ENCODE measurements at regions not wholly inside any gene's neighbourhood (a gene's known extent, or its start where the extent isn't known, plus 50 kb on each side); places are given as distances from the start of the nearest gene placed in this dataset.
"Not testable (repeated sequence)": the region's sequence is repeated elsewhere in the genome, so short reads cannot be mapped to it uniquely, and the experiment has no call there.

GRCh38 chr4:148618856-148619255 lies 176.6 kb upstream of the NR3C2 start:
- H3K27me3 ChIP-seq (ENCODE audit: low read length), result no peaks in the 10 kb centered on the region
- ChIA-PET CTCF (no interaction called here), POLR2A (ENCODE audit: unreplicated experiment) (no interaction called here)
- H2AFZ ChIP-seq (ENCODE audit: low read length), result no peak overlapping the region
- no peaks in the 10 kb centered on the region for H3K9me2 ChIP-seq (replicated peaks; ENCODE audit: low read length)
- no peaks in the 10 kb centered on the region for H4K20me1 ChIP-seq (ENCODE audit: low read length)
- no peaks in the 10 kb centered on the region for H3K9me3 ChIP-seq (ENCODE audit: low read length)
- H3F3A ChIP-seq (ENCODE audit: low read length, unreplicated experiment), result no peaks in the 10 kb centered on the region
- H3K4me1 ChIP-seq (ENCODE audit: insufficient read depth, low read length), result no peaks in the 10 kb centered on the region
- H3K79me2 ChIP-seq (ENCODE audit: low read length), result no peaks in the 10 kb centered on the region
- no peak overlapping the region for H3K9ac ChIP-seq (ENCODE audit: low read length)
- H3K4me3 ChIP-seq (ENCODE audit: low read length), result no peak overlapping the region
- H3K4me2 ChIP-seq (ENCODE audit: low read length), result no peak overlapping the region
- H3K27ac ChIP-seq (ENCODE audit: low read length), result no peak overlapping the region
- no peak for ATAC-seq
- no peak for TF ChIP-seq CTCF (conservative IDR thresholded peaks at IDR 0.05; ENCODE audit: low read depth, low read length)
- TF ChIP-seq EZH2 (IDR thresholded peaks at IDR 0.05; ENCODE audit: low read length, unreplicated experiment), result no peak
- no peak for TF ChIP-seq EZH2phosphoT487 (IDR thresholded peaks at IDR 0.05; ENCODE audit: borderline replicate concordance, low read length)
- no TSS peak for BruUV-seq (replicated peaks)
- DNase-seq, result peak; percentile 41
- H3K36me3 ChIP-seq (ENCODE audit: low read depth, low read length), result no peaks in the 10 kb centered on the region
- intact Hi-C loops (cut with micrococcal nuclease), result no loop called here

- TF ChIP-seq CTCF (conservative IDR thresholded peaks at IDR 0.05; ENCODE audit: low read depth, low read length), result no peak
- TF ChIP-seq EZH2 (IDR thresholded peaks at IDR 0.05; ENCODE audit: low read length, unreplicated experiment), result no peak
- TF ChIP-seq EZH2phosphoT487 (IDR thresholded peaks at IDR 0.05; ENCODE audit: borderline replicate concordance, low read length), result no peak
- DNase-seq (no peak), ATAC-seq (no peak)
- no peaks in the 10 kb centered on the region for H3K4me1 ChIP-seq (ENCODE audit: insufficient read depth, low read length)
- H3K4me2 ChIP-seq (ENCODE audit: low read length), result no peak overlapping the region
- ChIA-PET POLR2A (ENCODE audit: unreplicated experiment) (no interaction called here), CTCF (no interaction called here)
- BruUV-seq (replicated peaks), result no TSS peak
- no peaks in the 10 kb centered on the region for H3F3A ChIP-seq (ENCODE audit: low read length, unreplicated experiment)
- intact Hi-C loops (cut with micrococcal nuclease), result no loop called here
- no peaks in the 10 kb centered on the region for H3K9me3 ChIP-seq (ENCODE audit: low read length)
- H3K9me2 ChIP-seq (replicated peaks; ENCODE audit: low read length), result no peaks in the 10 kb centered on the region
- H4K20me1 ChIP-seq (ENCODE audit: low read length), result no peaks in the 10 kb centered on the region
- no peak overlapping the region for H3K4me3 ChIP-seq (ENCODE audit: low read length)
- no peaks in the 10 kb centered on the region for H3K27me3 ChIP-seq (ENCODE audit: low read length)
- no peaks in the 10 kb centered on the region for H3K79me2 ChIP-seq (ENCODE audit: low read length)
- no peak overlapping the region for H3K9ac ChIP-seq (ENCODE audit: low read length)
- no peak overlapping the region for H3K27ac ChIP-seq (ENCODE audit: low read length)
- H3K36me3 ChIP-seq (ENCODE audit: low read depth, low read length), result no peaks in the 10 kb centered on the region
- H2AFZ ChIP-seq (ENCODE audit: low read length), result no peak overlapping the region
Measured at GRCh38 chr4:148608968-148609367, 166.8 kb upstream of the NR3C2 start.

GRCh38 chr4:148598418-148599207 lies 156.4 kb upstream of the NR3C2 start:
- BruUV-seq (replicated peaks); H3K36me3 ChIP-seq (ENCODE audit: low read depth, low read length); H3K4me1 ChIP-seq (ENCODE audit: insufficient read depth, low read length); DNase-seq; H3K4me2 ChIP-seq (ENCODE audit: low read length); H3K27me3 ChIP-seq (ENCODE audit: low read length); H3K4me3 ChIP-seq (ENCODE audit: low read length); CTCF ChIA-PET; POLR2A ChIA-PET (ENCODE audit: unreplicated experiment); H3K9me3 ChIP-seq (ENCODE audit: low read length); H3K27ac ChIP-seq (ENCODE audit: low read length); H3F3A ChIP-seq (ENCODE audit: low read length, unreplicated experiment); H2AFZ ChIP-seq (ENCODE audit: low read length); intact Hi-C loops (cut with micrococcal nuclease); H3K79me2 ChIP-seq (ENCODE audit: low read length); H3K9me2 ChIP-seq (replicated peaks; ENCODE audit: low read length); H3K9ac ChIP-seq (ENCODE audit: low read length); ATAC-seq; H4K20me1 ChIP-seq (ENCODE audit: low read length): not testable (repeated sequence)

Measured in PC-3 (cell line).